HL-60 (cell line): ENCODE measurements at regions not wholly inside any gene's neighbourhood (a gene's known extent, or its start where the extent isn't known, plus 50 kb on each side); places are given as distances from the start of the nearest gene placed in this dataset.

ENCODE experiments used
- DNase-seq, 2 experiments: peaks; one replicate each; pipeline ENCODE4 v3.0.0-alpha.2; 2010 to 2020; ENCODE audit warnings: low read depth in 1 of 2, low spot score in 1 of 2
- H3K27ac ChIP-seq: fragments of 250-450 bp; sonication (Bioruptor Pico); replicated peaks from 2 replicates; pipeline ENCODE4 v1.5.1; 2020; ENCODE audit warnings: mild to moderate bottlenecking, moderate library complexity
- H3K27me3 ChIP-seq: fragments of 250-450 bp; sonication (Bioruptor Pico); 2 replicates; pipeline ENCODE4 v1.5.1; 2021; ENCODE audit warnings: mild to moderate bottlenecking, moderate library complexity; ENCODE audit not compliant: insufficient read depth, poor library complexity, severe bottlenecking
- H3K4me3 ChIP-seq: replicated peaks from 2 replicates; pipeline ENCODE4 v1.5.1; 2011; ENCODE audit warnings: mild to moderate bottlenecking, control low read depth, low read length; ENCODE audit not compliant: insufficient read depth
- CTCF ChIP-seq: IDR thresholded peaks from one replicate; pipeline ENCODE4 v1.5.1; 2011; ENCODE audit warnings: low read length, control low read depth, inconsistent platforms; ENCODE audit not compliant: insufficient read depth
- GABPA ChIP-seq: IDR thresholded peaks from 2 replicates; pipeline ENCODE4 v1.6.1; 2012; ENCODE audit warnings: low read depth
- POLR2AphosphoS5 ChIP-seq: IDR thresholded peaks from 2 replicates; pipeline ENCODE4 v1.6.1; 2012; ENCODE audit warnings: low read depth
- SPI1 ChIP-seq: IDR thresholded peaks from 2 replicates; pipeline ENCODE4 v1.6.1; 2012; ENCODE audit warnings: low read depth, mild to moderate bottlenecking, borderline replicate concordance
- TF ChIP-seq, protein P1 (sequence below): IDR thresholded peaks from 2 replicates; pipeline ENCODE4 v1.6.1; 2012; ENCODE audit warnings: low read depth; ENCODE audit not compliant: insufficient replicate concordance

DNA sequence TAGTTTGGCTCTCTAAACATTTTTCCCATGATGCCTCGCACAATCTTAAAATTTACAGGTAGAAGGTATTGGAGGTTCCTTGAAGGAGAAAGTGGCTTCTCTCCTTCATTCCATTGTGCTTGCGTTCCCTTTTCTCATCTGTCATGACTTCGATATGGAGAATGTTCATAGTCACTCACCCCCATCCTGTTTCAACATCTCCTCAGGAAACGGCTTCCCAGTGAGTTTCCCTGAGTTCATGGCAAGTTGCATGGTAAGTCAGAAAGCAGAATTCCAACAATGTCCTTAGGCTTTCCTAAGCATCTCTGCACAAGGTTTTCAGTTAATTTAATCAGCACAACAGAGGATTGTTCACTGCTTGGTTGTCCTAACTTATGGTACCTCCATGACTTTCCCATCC, 581.8 kb upstream of the SLITRK5 start:
- DNase-seq, result no peak
- Histone ChIP-seq H3K27me3 (no peaks in the 10 kb centered on the region), H3K27ac (no peak overlapping the region), H3K4me3 (no peak overlapping the region)
- no peak for TF ChIP-seq SPI1
- no peak for TF ChIP-seq POLR2AphosphoS5
- TF ChIP-seq, protein P1, sequence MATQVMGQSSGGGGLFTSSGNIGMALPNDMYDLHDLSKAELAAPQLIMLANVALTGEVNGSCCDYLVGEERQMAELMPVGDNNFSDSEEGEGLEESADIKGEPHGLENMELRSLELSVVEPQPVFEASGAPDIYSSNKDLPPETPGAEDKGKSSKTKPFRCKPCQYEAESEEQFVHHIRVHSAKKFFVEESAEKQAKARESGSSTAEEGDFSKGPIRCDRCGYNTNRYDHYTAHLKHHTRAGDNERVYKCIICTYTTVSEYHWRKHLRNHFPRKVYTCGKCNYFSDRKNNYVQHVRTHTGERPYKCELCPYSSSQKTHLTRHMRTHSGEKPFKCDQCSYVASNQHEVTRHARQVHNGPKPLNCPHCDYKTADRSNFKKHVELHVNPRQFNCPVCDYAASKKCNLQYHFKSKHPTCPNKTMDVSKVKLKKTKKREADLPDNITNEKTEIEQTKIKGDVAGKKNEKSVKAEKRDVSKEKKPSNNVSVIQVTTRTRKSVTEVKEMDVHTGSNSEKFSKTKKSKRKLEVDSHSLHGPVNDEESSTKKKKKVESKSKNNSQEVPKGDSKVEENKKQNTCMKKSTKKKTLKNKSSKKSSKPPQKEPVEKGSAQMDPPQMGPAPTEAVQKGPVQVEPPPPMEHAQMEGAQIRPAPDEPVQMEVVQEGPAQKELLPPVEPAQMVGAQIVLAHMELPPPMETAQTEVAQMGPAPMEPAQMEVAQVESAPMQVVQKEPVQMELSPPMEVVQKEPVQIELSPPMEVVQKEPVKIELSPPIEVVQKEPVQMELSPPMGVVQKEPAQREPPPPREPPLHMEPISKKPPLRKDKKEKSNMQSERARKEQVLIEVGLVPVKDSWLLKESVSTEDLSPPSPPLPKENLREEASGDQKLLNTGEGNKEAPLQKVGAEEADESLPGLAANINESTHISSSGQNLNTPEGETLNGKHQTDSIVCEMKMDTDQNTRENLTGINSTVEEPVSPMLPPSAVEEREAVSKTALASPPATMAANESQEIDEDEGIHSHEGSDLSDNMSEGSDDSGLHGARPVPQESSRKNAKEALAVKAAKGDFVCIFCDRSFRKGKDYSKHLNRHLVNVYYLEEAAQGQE, result no peak

- no peak for DNase-seq
- TF ChIP-seq GABPA, result no peak
- TF ChIP-seq, protein P1, result no peak
- TF ChIP-seq SPI1, result no peak
- TF ChIP-seq POLR2AphosphoS5, result no peak
- Histone ChIP-seq H3K27ac (no peak overlapping the region), H3K4me3 (no peak overlapping the region), H3K27me3 (no peaks in the 10 kb centered on the region)
Observed at GRCh38 chr13:87093399-87093798, 577.8 kb upstream of the SLITRK5 start.

- no peak overlapping the region for H3K4me3 ChIP-seq
- DNase-seq, result no peak
- TF ChIP-seq, protein P1, result no peak
- no peak for TF ChIP-seq SPI1
- H3K27me3 ChIP-seq, result no peaks in the 10 kb centered on the region
- no peak overlapping the region for H3K27ac ChIP-seq
Observed at GRCh38 chr13:87094646-87095045, 576.5 kb upstream of the SLITRK5 start.

GRCh38 chr13:87100431-87100830, 570.7 kb upstream of the SLITRK5 start:
- TF ChIP-seq GABPA (no peak), CTCF (no peak), SPI1 (no peak), POLR2AphosphoS5 (no peak)
- TF ChIP-seq, protein P1, result no peak
- H3K27me3 ChIP-seq, result no peaks in the 10 kb centered on the region
- DNase-seq, result no peak
- H3K27ac ChIP-seq, result no peak overlapping the region
- no peak overlapping the region for H3K4me3 ChIP-seq
